ENCODE measurements at regions not wholly inside any gene's neighbourhood (a gene's known extent, or its start where the extent isn't known, plus 50 kb on each side); places are given as distances from the start of the nearest gene placed in this dataset.

DNA sequence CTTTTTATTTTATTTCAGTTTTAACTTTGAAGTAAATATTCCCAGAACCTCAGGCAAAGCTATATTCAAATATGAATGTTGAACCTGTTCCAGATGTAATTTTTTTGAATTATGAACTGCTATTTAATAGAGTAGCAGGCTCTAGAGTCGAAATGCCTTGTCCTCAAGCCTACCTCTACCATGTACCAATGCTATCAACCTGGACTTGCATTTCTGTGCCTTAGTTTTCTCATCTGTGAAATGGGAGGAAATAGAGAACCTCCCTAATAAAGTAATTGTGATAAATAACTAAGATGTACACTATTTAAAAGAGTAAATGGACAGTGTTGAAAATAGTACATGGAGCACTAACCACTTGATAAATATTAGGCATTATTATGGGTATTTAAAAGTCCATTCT, 551.6 kb upstream of the JARID2 start:
- Histone ChIP-seq H3K27me3 (replicated peaks) (no peaks in the 10 kb centered on the region), H3K36me3 (replicated peaks) (no peaks in the 10 kb centered on the region), H3K4me3 (ENCODE audit: low read depth, low read length) (no peak overlapping the region), H3K27ac (no peak overlapping the region)
- TF ChIP-seq, protein P1, sequence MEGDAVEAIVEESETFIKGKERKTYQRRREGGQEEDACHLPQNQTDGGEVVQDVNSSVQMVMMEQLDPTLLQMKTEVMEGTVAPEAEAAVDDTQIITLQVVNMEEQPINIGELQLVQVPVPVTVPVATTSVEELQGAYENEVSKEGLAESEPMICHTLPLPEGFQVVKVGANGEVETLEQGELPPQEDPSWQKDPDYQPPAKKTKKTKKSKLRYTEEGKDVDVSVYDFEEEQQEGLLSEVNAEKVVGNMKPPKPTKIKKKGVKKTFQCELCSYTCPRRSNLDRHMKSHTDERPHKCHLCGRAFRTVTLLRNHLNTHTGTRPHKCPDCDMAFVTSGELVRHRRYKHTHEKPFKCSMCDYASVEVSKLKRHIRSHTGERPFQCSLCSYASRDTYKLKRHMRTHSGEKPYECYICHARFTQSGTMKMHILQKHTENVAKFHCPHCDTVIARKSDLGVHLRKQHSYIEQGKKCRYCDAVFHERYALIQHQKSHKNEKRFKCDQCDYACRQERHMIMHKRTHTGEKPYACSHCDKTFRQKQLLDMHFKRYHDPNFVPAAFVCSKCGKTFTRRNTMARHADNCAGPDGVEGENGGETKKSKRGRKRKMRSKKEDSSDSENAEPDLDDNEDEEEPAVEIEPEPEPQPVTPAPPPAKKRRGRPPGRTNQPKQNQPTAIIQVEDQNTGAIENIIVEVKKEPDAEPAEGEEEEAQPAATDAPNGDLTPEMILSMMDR (IDR thresholded peaks at IDR 0.05; ENCODE audit: low read depth, low read length, missing control alignments) = no peak
- DNase-seq = no peak
- in situ Hi-C loops (cut with HindIII; ENCODE audit: low pct_ligation_motif_present, low sequenced_read_pairs) = no loop called here

DNA sequence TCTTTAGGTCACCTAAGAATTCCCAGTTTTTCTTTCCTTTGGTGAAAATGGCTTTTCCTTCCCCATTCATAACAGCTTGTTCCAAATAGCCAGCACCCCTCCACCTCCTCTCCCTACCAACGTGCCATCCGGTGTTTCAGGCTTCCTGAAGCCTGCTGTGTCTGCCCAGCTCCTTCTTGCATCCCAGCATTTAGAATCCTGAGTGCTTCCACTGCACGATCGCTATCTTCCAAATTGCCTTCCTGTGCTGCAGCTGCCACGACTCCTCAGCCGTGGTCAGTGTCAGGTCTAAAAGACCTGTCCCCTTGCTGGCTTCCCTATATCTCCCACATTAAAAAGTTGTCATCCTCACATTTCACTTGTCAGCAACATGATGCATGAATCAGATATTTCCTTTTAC, 550.3 kb upstream of the JARID2 start:
- no peak overlapping the region for H3K4me3 ChIP-seq (ENCODE audit: low read depth, low read length)
- H3K27me3 ChIP-seq (replicated peaks) = no peaks in the 10 kb centered on the region
- in situ Hi-C loops (cut with HindIII; ENCODE audit: low pct_ligation_motif_present, low sequenced_read_pairs) = no loop called here
- H3K36me3 ChIP-seq (replicated peaks) = no peaks in the 10 kb centered on the region
- DNase-seq = no peak
- no peak overlapping the region for H3K27ac ChIP-seq
- TF ChIP-seq, protein P1 (IDR thresholded peaks at IDR 0.05; ENCODE audit: low read depth, low read length, missing control alignments) = no peak

DNA sequence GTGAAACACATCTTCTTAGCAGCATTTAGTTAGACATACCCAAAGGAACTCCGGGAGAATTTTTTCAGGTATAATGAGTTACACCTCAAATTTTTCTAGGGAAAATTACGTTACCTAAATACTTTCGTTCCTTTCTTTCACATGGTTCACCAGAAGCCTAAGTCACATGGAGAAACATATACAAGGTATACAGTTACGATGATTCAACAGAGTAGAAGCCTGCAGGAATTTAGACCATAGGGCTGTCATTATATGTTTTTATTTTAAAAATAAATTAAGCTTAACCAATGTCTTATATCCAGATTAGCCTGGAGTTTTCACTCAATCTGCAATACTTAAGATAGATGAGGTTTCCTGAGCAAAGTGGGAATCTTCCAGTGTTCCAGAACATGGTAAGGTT, 549.5 kb upstream of the JARID2 start:
- no peak for DNase-seq
- TF ChIP-seq, protein P1 (IDR thresholded peaks at IDR 0.05; ENCODE audit: low read depth, low read length, missing control alignments) = no peak
- H3K27me3 ChIP-seq (replicated peaks) = no peaks in the 10 kb centered on the region
- no peaks in the 10 kb centered on the region for H3K36me3 ChIP-seq (replicated peaks)
- in situ Hi-C loops (cut with HindIII; ENCODE audit: low pct_ligation_motif_present, low sequenced_read_pairs) = no loop called here
- H3K27ac ChIP-seq = no peak overlapping the region
- H3K4me3 ChIP-seq (ENCODE audit: low read depth, low read length) = no peak overlapping the region

DNA sequence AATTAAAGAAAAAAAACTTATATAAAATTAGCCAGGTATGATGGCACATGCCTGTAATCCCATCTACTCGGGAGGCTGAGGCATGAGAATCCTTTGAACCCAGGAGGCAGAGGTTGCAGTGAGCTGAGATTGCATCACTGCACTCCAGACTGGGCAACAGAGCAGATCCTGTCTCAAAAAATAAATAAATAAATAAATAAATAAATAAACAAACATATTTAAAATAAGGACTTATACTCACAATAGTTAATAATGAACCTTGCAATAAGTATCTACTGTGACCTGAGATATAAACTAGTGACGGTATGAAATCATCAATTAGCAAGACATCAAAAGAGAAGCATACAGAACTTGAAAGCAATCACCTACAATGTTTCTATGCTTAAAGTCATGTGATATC, 548.4 kb upstream of the JARID2 start:
- no peak overlapping the region for H3K27ac ChIP-seq
- TF ChIP-seq, protein P1 (IDR thresholded peaks at IDR 0.05; ENCODE audit: low read depth, low read length, missing control alignments) = no peak
- H3K36me3 ChIP-seq (replicated peaks) = no peaks in the 10 kb centered on the region
- no peak for DNase-seq
- H3K4me3 ChIP-seq (ENCODE audit: low read depth, low read length) = no peak overlapping the region
- in situ Hi-C loops (cut with HindIII; ENCODE audit: low pct_ligation_motif_present, low sequenced_read_pairs) = no loop called here
- no peaks in the 10 kb centered on the region for H3K27me3 ChIP-seq (replicated peaks)

DNA sequence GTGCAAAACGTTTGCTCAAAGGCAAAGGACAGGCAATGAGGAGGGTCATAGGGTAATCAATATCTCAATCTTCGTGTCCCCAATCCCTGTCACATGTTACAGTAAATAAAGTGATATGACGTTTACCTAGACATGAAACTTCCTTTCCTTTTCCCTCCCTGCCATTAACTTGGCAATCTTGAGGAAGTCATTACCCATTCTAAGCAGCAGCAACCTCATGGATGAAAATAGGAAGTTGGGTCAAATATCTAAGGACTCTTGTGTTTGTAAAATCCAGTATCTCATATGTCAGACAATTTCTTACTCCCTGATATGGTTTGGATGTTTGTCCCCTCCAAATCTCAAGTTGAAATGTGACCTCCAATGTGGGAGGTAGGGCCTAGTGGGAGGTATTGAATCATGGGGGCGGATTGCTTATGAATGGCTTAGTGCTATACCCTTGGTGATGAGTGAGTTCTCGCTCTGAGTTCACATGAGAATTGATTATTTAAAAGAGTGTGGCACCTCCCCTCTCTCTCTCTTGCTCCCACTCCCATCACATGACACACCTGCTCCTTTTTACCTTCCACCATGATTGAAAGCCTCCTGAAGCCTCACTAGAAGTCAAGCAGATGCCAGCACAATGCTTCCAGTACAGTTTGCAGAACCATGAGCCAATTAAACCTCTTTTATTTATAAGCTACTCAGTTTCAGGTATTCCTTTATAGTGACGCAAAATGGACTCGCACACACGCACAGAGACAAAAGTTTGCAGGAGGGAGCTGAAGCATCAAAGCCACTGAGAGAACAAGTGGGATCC, 545.9 kb upstream of the JARID2 start:
- Histone ChIP-seq H3K36me3 (replicated peaks) (no peaks in the 10 kb centered on the region), H3K27ac (no peak overlapping the region), H3K4me3 (ENCODE audit: low read depth, low read length) (no peak overlapping the region), H3K27me3 (replicated peaks) (no peaks in the 10 kb centered on the region)
- in situ Hi-C loops (cut with HindIII; ENCODE audit: low pct_ligation_motif_present, low sequenced_read_pairs) = no loop called here
- TF ChIP-seq, protein P1 (IDR thresholded peaks at IDR 0.05; ENCODE audit: low read depth, low read length, missing control alignments) = no peak
- no peak for DNase-seq

DNA sequence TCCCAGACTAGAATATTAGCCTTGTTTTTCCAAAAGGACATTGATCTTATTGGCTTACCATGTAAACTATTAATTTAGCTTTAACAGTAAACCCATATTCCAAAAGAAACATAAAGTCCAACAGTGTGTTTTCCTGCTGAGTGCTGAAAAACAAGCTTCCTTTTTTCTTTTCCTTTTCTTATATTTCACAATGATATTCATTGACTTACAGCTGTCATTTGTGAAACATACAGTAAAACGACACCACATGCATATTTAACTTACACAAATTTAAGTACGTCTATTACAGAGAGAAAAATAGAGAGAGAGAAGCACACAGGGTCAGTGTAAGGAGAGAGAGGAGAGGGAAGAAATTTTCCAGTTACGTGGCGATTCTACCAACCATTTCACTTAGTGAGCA, 543.9 kb upstream of the JARID2 start:
- DNase-seq = no peak
- Histone ChIP-seq H3K4me3 (ENCODE audit: low read depth, low read length) (no peak overlapping the region), H3K27ac (no peak overlapping the region), H3K36me3 (replicated peaks) (no peaks in the 10 kb centered on the region), H3K27me3 (replicated peaks) (no peaks in the 10 kb centered on the region)
- in situ Hi-C loops (cut with HindIII; ENCODE audit: low pct_ligation_motif_present, low sequenced_read_pairs) = no loop called here
- TF ChIP-seq, protein P1 (IDR thresholded peaks at IDR 0.05; ENCODE audit: low read depth, low read length, missing control alignments) = no peak
